ENCODE measurements at regions not wholly inside any gene's neighbourhood (a gene's known extent, or its start where the extent isn't known, plus 50 kb on each side); places are given as distances from the start of the nearest gene placed in this dataset.

- CTCF ChIA-PET, result interaction anchor here (1.1 kb wide), 1 partner anchor 8 kb away, joined by 3 read pairs; no protein-coding TSS in a partner anchor
- RAD21 ChIA-PET (ENCODE audit: low non-redundant PET in 1 of 2, low total read pairs in 2 of 2, uncharacterized antibody in 2 of 2, unreplicated experiment in 2 of 2), result no interaction called here
- no peaks in the 10 kb centered on the region for H3K27me3 ChIP-seq (ENCODE audit: insufficient read depth, low read length)
- POLR2A ChIA-PET, result no interaction called here
- H3K9ac ChIP-seq (ENCODE audit: low read length), result no peak overlapping the region
- no peaks in the 10 kb centered on the region for H3K9me2 ChIP-seq (ENCODE audit: insufficient read depth)
- no peak overlapping the region for H2AFZ ChIP-seq (ENCODE audit: low read depth, low read length, poor library complexity, severe bottlenecking)
- no peak overlapping the region for H3K4me2 ChIP-seq (ENCODE audit: low read length)
- no peaks in the 10 kb centered on the region for H3K9me3 ChIP-seq (ENCODE audit: control insufficient read depth in 1 of 2, insufficient read depth in 1 of 2, low read depth in 1 of 2, low read length in 2 of 2)
- H3K27ac ChIP-seq (ENCODE audit: low read depth, low read length), result no peak overlapping the region
- no peaks in the 10 kb centered on the region for H3K4me1 ChIP-seq (ENCODE audit: control insufficient read depth in 1 of 2, insufficient read depth in 2 of 2, low read length in 2 of 2)
- BruUV-seq (replicated peaks), result no TSS peak
- no peak for TF ChIP-seq JUND (IDR thresholded peaks at IDR 0.05)
- TF ChIP-seq REST (IDR thresholded peaks at IDR 0.05; ENCODE audit: low read depth), result no peak
- no peak for TF ChIP-seq POLR2A (IDR thresholded peaks at IDR 0.05; ENCODE audit: borderline replicate concordance, extremely low read depth, insufficient read depth, insufficient read length)
- no peak for TF ChIP-seq SIN3A (IDR thresholded peaks at IDR 0.05; ENCODE audit: low read depth)
- TF ChIP-seq MAX (IDR thresholded peaks at IDR 0.05), result no peak
- no peak for TF ChIP-seq POLR2AphosphoS5 (IDR thresholded peaks at IDR 0.05; ENCODE audit: low read depth, low read length)
- TF ChIP-seq ZFX (IDR thresholded peaks at IDR 0.05), result no peak
- no peak for TF ChIP-seq EZH2phosphoT487 (IDR thresholded peaks at IDR 0.05; ENCODE audit: borderline replicate concordance)
- TF ChIP-seq SRF (IDR thresholded peaks at IDR 0.05; ENCODE audit: low read depth), result no peak
- no peak for TF ChIP-seq ZNF274 (IDR thresholded peaks at IDR 0.05; ENCODE audit: low read depth, low read length)
- no peak for TF ChIP-seq EZH2 (IDR thresholded peaks at IDR 0.05)
- TF ChIP-seq SP1 (IDR thresholded peaks at IDR 0.05; ENCODE audit: low read depth), result no peak
- TF ChIP-seq EGR1 (IDR thresholded peaks at IDR 0.05; ENCODE audit: low read depth), result no peak
- TF ChIP-seq ATF3 (IDR thresholded peaks at IDR 0.05), result no peak
- no peak for TF ChIP-seq ZBTB33 (IDR thresholded peaks at IDR 0.05; ENCODE audit: extremely low read depth, insufficient replicate concordance, low read length)
- no peak for TF ChIP-seq CBX3 (IDR thresholded peaks at IDR 0.05; ENCODE audit: low read depth)
- no peak for TF ChIP-seq RAD21 (IDR thresholded peaks at IDR 0.05; ENCODE audit: low read depth)
- intact Hi-C loops (cut with micrococcal nuclease), result no loop called here
- H3K4me3 ChIP-seq (replicated peaks in 1 of 2; ENCODE audit: low read depth in 1 of 2, low read length in 2 of 2), result no peak overlapping the region
- no peaks in the 10 kb centered on the region for H3K79me2 ChIP-seq (ENCODE audit: insufficient read depth, low read length)
- ATAC-seq (no peak), DNase-seq (ENCODE audit: low read depth, low spot score) (no peak)
- no peaks in the 10 kb centered on the region for H4K20me1 ChIP-seq (ENCODE audit: insufficient read depth)
- no peaks in the 10 kb centered on the region for H3K36me3 ChIP-seq (ENCODE audit: control insufficient read depth in 1 of 2, insufficient read depth in 2 of 2, low read length in 2 of 2)
These were observed 228.3 kb downstream of the RNF152 start for GRCh38 chr18:61664419-61665084.

Measured in HCT116 (cell line).